ENCODE measurements at regions not wholly inside any gene's neighbourhood (a gene's known extent, or its start where the extent isn't known, plus 50 kb on each side); places are given as distances from the start of the nearest gene placed in this dataset.

- no peak for TF ChIP-seq CTCF (IDR thresholded peaks at IDR 0.05)
- no peak for TF ChIP-seq POLR2A (IDR thresholded peaks at IDR 0.05)
Measured at GRCh38 chr18:28766027-28766426, 589.1 kb upstream of the CDH2 start.

All from uterus (tissue), 2 donors.